Pancreas (tissue), 10 donors: ENCODE measurements at regions not wholly inside any gene's neighbourhood (a gene's known extent, or its start where the extent isn't known, plus 50 kb on each side); places are given as distances from the start of the nearest gene placed in this dataset.
"Not testable (repeated sequence)": the region's sequence is repeated elsewhere in the genome, so short reads cannot be mapped to it uniquely, and the experiment has no call there.

Experiments used
- ATAC-seq, 4 donors: fragments of 200-7000 bp; cut with Tn5 transposase; one replicate each; pipeline versions ENCODE4 v1.8.0 to v1.9.1; 2020; ENCODE audit warnings: mild to moderate bottlenecking in 4 of 4, moderate library complexity in 4 of 4
- DNase-seq, 6 donors: peaks; one replicate each; pipeline ENCODE4 v3.0.0-alpha.2; 2020
- FAIRE-seq: peaks from 2 replicates; lab custom pipeline; 2012; peaks lifted over from hg19 to GRCh38; lab: Jason Lieb, UNC
- H3K27ac ChIP-seq, 4 donors: fragments of 200-600 bp; sonication (generic); 1 replicate in 3 of 4; 2 replicates in 1 of 4; pipeline versions ENCODE4 v1.5.0 to v1.8.0; 2020
- H3K27me3 ChIP-seq, 4 donors: fragments of 200-600 bp; one replicate each; pipeline ENCODE4 v1.8.0; 2021
- H3K36me3 ChIP-seq, 3 donors: fragments of 200-600 bp; sonication (generic) in 1 of 3; one replicate each; pipeline versions ENCODE4 v1.5.0 to v1.8.0; 2020 to 2021
- H3K4me1 ChIP-seq, 3 donors: fragments of 200-600 bp; one replicate each; pipeline ENCODE4 v1.8.0; 2021
- H3K4me3 ChIP-seq, 4 donors: fragments of 200-600 bp; sonication (generic) in 2 of 4; one replicate each; pipeline versions ENCODE4 v1.5.0 to v1.8.0; 2020 to 2021
- H3K9me3 ChIP-seq, 4 donors: fragments of 200-600 bp; one replicate each; pipeline ENCODE4 v1.8.0; 2021
- WGBS, 2 donors: extraction: QIAGEN DNeasy Blood & Tissue Kit; methylation state at CpG; one replicate each; pipeline ENCODE4 v1.1.7; 2013; 5-methylcytosine and 5-hydroxymethylcytosine counted together
- intact Hi-C, 3 donors: fragments of 100-400 bp; cut with DNase I; formaldehyde crosslinking; loops; one replicate each; pipeline versions ENCODE4 v1.11.1 to v1.14.2; 2022
- TF ChIP-seq, protein P1 (sequence below), 4 donors: fragments of 200-600 bp; sonication (generic) in 3 of 4; IDR thresholded peaks; one replicate each; pipeline versions ENCODE4 v1.5.0 to v1.8.0; 2021; ENCODE audit warnings: antibody characterized with exemption in 4 of 4
- donor health status: healthy with polysubstance abuse.
- donor health status: DM: no; HTN: no; CAD: no; lungs with moderate emphysema.
- donor health status: DM: no; HTN: no; CAD: no.
- donor health status: control.
- donor health status: control.
- donor health status: Bipolar disorder and iron deficiency.
- donor health status: DM: yes; HTN: yes; CAD: no.
- donor health status: DM: no; HTN: no; CAD: no.
- donor health status: DM: no; HTN: no; CAD: no.
- donor health status: DM: yes; HTN: yes; CAD: no.

DNA sequence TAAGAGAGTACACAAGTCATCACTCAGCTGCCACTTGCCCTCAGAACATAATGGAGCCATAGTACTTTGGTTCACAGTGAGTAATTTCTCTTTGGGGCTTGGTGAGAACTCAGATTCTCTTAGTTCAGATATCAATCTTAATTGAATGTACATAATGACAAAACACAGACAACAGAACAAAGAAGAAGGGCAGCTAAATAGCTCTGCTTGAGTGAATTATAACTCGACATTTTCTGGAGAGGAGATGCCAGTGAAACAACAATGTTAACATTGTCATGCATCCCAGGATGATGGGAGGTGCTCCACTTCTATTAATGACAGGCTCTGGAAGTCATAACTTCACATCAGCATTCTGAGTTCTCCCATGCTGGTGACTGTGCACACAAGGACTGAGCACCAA, 508.1 kb downstream of the TMEM135 start:
- intact Hi-C loops: no loop called here
- Histone ChIP-seq H3K4me3 (no peak overlapping the region), H3K4me1 (no peaks in the 10 kb centered on the region), H3K27me3 (no peaks in the 10 kb centered on the region), H3K9me3 (no peaks in the 10 kb centered on the region), H3K36me3 (no peaks in the 10 kb centered on the region), H3K27ac (no peak overlapping the region)
- FAIRE-seq (no peak), DNase-seq (no peak), ATAC-seq (no peak)
- WGBS, 2 donors: 38 to 43% methylated on average over 1 of the region's 1 CpG
- TF ChIP-seq, protein P1, sequence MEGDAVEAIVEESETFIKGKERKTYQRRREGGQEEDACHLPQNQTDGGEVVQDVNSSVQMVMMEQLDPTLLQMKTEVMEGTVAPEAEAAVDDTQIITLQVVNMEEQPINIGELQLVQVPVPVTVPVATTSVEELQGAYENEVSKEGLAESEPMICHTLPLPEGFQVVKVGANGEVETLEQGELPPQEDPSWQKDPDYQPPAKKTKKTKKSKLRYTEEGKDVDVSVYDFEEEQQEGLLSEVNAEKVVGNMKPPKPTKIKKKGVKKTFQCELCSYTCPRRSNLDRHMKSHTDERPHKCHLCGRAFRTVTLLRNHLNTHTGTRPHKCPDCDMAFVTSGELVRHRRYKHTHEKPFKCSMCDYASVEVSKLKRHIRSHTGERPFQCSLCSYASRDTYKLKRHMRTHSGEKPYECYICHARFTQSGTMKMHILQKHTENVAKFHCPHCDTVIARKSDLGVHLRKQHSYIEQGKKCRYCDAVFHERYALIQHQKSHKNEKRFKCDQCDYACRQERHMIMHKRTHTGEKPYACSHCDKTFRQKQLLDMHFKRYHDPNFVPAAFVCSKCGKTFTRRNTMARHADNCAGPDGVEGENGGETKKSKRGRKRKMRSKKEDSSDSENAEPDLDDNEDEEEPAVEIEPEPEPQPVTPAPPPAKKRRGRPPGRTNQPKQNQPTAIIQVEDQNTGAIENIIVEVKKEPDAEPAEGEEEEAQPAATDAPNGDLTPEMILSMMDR (IDR thresholded peaks at IDR 0.05): no peak

DNA sequence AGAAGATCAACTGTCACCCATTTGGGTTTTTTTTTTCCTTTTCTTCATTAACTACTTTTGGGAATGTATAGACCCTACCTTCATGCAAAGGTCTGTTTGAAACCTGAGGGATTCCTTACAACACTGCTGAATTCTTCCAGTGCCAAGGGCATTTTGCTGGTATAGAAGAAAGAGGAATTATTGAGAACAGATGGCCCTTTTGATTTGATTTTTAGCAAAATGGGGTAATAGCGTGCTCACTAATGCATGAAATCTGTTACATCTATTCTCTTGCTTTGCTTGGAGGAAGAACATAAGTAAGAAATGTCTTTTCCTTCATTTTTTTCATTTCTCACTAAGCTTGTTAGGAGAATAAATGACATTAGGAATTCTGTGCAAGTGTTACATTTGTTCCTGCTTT, 501.9 kb downstream of the TMEM135 start:
- Histone ChIP-seq H3K4me3 (no peak overlapping the region), H3K27me3 (no peaks in the 10 kb centered on the region), H3K4me1 (no peaks in the 10 kb centered on the region), H3K9me3 (no peaks in the 10 kb centered on the region), H3K27ac (no peak overlapping the region), H3K36me3 (no peaks in the 10 kb centered on the region)
- TF ChIP-seq, protein P1 (IDR thresholded peaks at IDR 0.05): no peak
- WGBS, 2 donors: 70 to 77% methylated on average over 1 of the region's 1 CpG
- DNase-seq: no peak
- intact Hi-C loops: no loop called here
- ATAC-seq: no peak
- FAIRE-seq: no peak

DNA sequence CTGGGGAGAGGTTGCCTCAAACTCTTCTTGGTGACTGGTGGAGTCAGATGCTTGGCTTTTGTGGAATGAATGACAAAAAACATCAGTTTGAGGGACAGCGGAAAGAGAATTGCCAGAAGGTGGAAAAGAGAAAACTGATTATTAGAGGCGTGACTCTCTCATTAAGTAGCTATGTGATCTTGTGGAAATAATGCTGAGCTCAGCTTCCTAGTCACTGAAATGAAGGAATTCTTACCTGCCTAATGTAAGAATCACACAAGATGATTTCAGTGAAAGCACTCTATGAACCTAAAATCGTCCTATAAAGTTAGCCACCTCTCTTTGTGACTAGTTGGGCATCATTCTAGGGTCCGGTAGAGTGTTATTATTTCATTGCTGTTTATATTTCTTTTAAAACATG, 498.8 kb downstream of the TMEM135 start:
- intact Hi-C loops: no loop called here
- no peaks in the 10 kb centered on the region for H3K36me3 ChIP-seq
- TF ChIP-seq, protein P1 (IDR thresholded peaks at IDR 0.05): no peak
- H3K9me3 ChIP-seq: no peaks in the 10 kb centered on the region
- H3K4me3 ChIP-seq: no peak overlapping the region
- H3K27me3 ChIP-seq: no peaks in the 10 kb centered on the region
- H3K27ac ChIP-seq: no peak overlapping the region
- ATAC-seq: no peak
- no peak for FAIRE-seq
- H3K4me1 ChIP-seq: no peaks in the 10 kb centered on the region
- no peak for DNase-seq
- 69 to 75% methylated on average over 4 of the region's 4 CpGs for WGBS, 2 donors

DNA sequence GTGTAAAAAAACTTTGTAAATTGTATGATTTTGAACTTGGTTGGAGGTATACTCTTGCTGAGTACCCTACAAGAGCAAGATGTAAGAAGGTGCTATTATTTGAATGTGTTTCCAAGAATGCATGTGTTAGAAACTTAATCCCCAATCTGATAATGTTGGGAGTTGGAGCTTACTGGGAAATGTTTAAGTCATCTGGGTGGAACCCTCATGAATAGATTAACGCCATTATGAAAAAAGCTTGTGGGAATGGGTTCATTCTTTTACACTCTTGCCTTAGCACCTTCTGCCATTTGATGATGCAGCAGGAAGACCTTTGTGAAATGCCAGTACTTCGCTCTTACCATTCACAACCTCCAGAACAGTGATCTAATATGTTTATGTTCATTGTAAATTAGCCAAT, 498.3 kb downstream of the TMEM135 start:
- no peak overlapping the region for H3K4me3 ChIP-seq
- intact Hi-C loops: no loop called here
- no peaks in the 10 kb centered on the region for H3K9me3 ChIP-seq
- no peak for DNase-seq
- FAIRE-seq: no peak
- ATAC-seq: no peak
- no peaks in the 10 kb centered on the region for H3K36me3 ChIP-seq
- WGBS, 2 donors: 51 to 69% methylated on average over 2 of the region's 2 CpGs
- TF ChIP-seq, protein P1 (IDR thresholded peaks at IDR 0.05): no peak
- no peak overlapping the region for H3K27ac ChIP-seq
- no peaks in the 10 kb centered on the region for H3K4me1 ChIP-seq
- no peaks in the 10 kb centered on the region for H3K27me3 ChIP-seq

DNA sequence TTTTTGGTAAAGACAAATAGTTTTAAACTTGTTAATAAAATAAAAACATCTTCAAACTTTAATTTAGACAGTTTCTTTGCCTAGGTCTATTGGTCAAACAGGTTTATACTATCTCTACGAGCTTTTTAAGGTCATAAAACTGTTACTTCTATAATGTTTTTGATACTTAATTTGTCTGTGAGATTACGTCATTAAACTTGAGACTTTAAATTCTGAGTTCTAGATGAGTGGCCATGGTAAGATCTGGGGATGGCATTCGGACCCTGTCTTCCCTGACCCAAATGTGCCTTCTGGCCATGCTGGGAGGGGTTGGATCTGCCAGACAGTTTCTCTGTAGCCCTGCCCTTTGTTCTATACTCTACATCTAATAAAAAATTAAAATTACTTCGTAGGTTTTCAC, 497.8 kb downstream of the TMEM135 start:
- DNase-seq (no peak), ATAC-seq (no peak), FAIRE-seq (no peak)
- no peaks in the 10 kb centered on the region for H3K9me3 ChIP-seq
- no peak overlapping the region for H3K4me3 ChIP-seq
- H3K36me3 ChIP-seq: no peaks in the 10 kb centered on the region
- TF ChIP-seq, protein P1 (IDR thresholded peaks at IDR 0.05): no peak
- no peaks in the 10 kb centered on the region for H3K4me1 ChIP-seq
- intact Hi-C loops: no loop called here
- WGBS, 2 donors: 48 to 53% methylated on average over 4 of the region's 4 CpGs
- no peak overlapping the region for H3K27ac ChIP-seq
- H3K27me3 ChIP-seq: no peaks in the 10 kb centered on the region

DNA sequence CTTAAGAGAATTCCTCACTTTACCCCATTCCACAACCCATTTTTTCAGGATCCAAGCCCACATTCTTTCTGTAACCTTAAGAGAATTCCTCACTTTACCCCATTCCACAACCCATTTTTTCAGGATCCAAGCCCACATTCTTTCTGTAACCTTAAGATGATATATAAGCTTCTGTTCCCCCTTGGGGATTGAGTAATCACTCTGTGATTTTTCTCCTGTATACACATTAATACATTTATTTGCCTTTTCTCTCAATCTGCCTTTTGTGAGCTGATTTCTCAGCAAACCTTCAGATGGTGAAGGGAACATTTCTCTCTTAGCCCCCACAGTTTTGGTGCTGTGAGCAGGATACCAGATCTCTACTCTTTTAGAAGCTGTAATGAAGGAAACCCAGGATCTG, 494.1 kb downstream of the TMEM135 start:
- ATAC-seq, FAIRE-seq, H3K27ac ChIP-seq, intact Hi-C loops, DNase-seq, H3K36me3 ChIP-seq, H3K9me3 ChIP-seq, H3K4me1 ChIP-seq, H3K27me3 ChIP-seq, H3K4me3 ChIP-seq: not testable (repeated sequence)
